GM23248 (cell line): ENCODE measurements at regions not wholly inside any gene's neighbourhood (a gene's known extent, or its start where the extent isn't known, plus 50 kb on each side); places are given as distances from the start of the nearest gene placed in this dataset.

Experiments used
- DNase-seq: peaks from one replicate; pipeline ENCODE4 v3.0.0-alpha.2; 2015
- H2AFZ ChIP-seq: fragments of 200-600 bp; sonication (generic); 2 replicates; pipeline ENCODE4 v1.6.1; 2016; ENCODE audit warnings: antibody characterized with exemption
- H3F3A ChIP-seq: fragments of 200-600 bp; sonication (generic); 2 replicates; pipeline ENCODE4 v1.6.1; 2016; ENCODE audit warnings: mild to moderate bottlenecking, antibody characterized with exemption, mixed run types; ENCODE audit not compliant: insufficient read depth
- H3K27ac ChIP-seq: fragments of 200-600 bp; sonication (generic); 2 replicates; pipeline ENCODE4 v1.5.1; 2016; ENCODE audit warnings: mild to moderate bottlenecking
- H3K27me3 ChIP-seq: fragments of 200-600 bp; sonication (generic); replicated peaks from 2 replicates; pipeline ENCODE4 v1.6.1; 2016; ENCODE audit warnings: mild to moderate bottlenecking; ENCODE audit not compliant: insufficient read depth
- H3K36me3 ChIP-seq: fragments of 200-600 bp; sonication (generic); 2 replicates; pipeline ENCODE4 v1.6.1; 2016; ENCODE audit warnings: low read depth, mild to moderate bottlenecking
- H3K4me1 ChIP-seq: fragments of 200-600 bp; sonication (generic); 2 replicates; pipeline ENCODE4 v1.6.1; 2016; ENCODE audit warnings: mild to moderate bottlenecking; ENCODE audit not compliant: insufficient read depth
- H3K4me2 ChIP-seq: fragments of 200-600 bp; sonication (generic); one replicate; pipeline ENCODE4 v1.6.1; 2016; ENCODE audit warnings: mild to moderate bottlenecking; ENCODE audit not compliant: unreplicated experiment
- H3K4me3 ChIP-seq: fragments of 200-600 bp; sonication (generic); 2 replicates; pipeline ENCODE4 v1.5.1; 2016; ENCODE audit warnings: mild to moderate bottlenecking
- H3K79me2 ChIP-seq: fragments of 200-600 bp; sonication (generic); 2 replicates; pipeline ENCODE4 v1.6.1; 2016; ENCODE audit warnings: mild to moderate bottlenecking; ENCODE audit not compliant: insufficient read depth
- H3K9ac ChIP-seq: fragments of 200-600 bp; sonication (generic); 2 replicates; pipeline ENCODE4 v1.6.1; 2016; ENCODE audit warnings: mild to moderate bottlenecking
- H3K9me2 ChIP-seq: fragments of 200-600 bp; sonication (generic); 2 replicates; pipeline ENCODE4 v1.6.1; 2016; ENCODE audit warnings: mixed run types, mild to moderate bottlenecking, moderate library complexity; ENCODE audit not compliant: insufficient read depth
- H3K9me3 ChIP-seq: fragments of 200-600 bp; sonication (generic); one replicate; pipeline ENCODE4 v1.6.1; 2017; ENCODE audit warnings: low read depth
- H4K20me1 ChIP-seq: fragments of 200-600 bp; sonication (generic); 2 replicates; pipeline ENCODE4 v1.6.0; 2016; ENCODE audit not compliant: insufficient read depth
- EZH2 ChIP-seq: fragments of 200-600 bp; sonication (generic); IDR thresholded peaks from 2 replicates; pipeline ENCODE4 v1.6.1; 2018; ENCODE audit warnings: antibody characterized with exemption, mild to moderate bottlenecking; ENCODE audit not compliant: insufficient read depth, poor library complexity, severe bottlenecking
- EZH2phosphoT487 ChIP-seq: fragments of 200-600 bp; sonication (generic); IDR thresholded peaks from 2 replicates; pipeline ENCODE4 v1.6.1; 2018; ENCODE audit warnings: antibody characterized with exemption, moderate library complexity, mild to moderate bottlenecking, low read depth; ENCODE audit not compliant: insufficient read depth
- WGBS, 2 experiments: methylation state at CpG; one replicate each; pipeline ENCODE4 v1.1.6; 2015 to 2017; ENCODE audit warnings: low lambda C conversion rate in 2 of 2, low coverage in 1 of 2; ENCODE audit errors: missing lambda C conversion rate in 2 of 2; 5-methylcytosine and 5-hydroxymethylcytosine counted together
- in situ Hi-C: fragments of 300-500 bp; cut with MboI; formaldehyde crosslinking; loops from 2 replicates; pipeline ENCODE4 v1.15.0; 2020

GRCh38 chrX:137684591-137684990 is 118.7 kb downstream of the ZIC3 start:
- Histone ChIP-seq H3F3A (no peaks in the 10 kb centered on the region), H3K27ac (no peak overlapping the region), H3K4me3 (no peak overlapping the region), H3K9me2 (no peaks in the 10 kb centered on the region), H3K9me3 (no peaks in the 10 kb centered on the region), H3K4me2 (no peak overlapping the region), H4K20me1 (no peaks in the 10 kb centered on the region), H3K27me3 (no peaks in the 10 kb centered on the region), H2AFZ (no peak overlapping the region), H3K4me1 (no peaks in the 10 kb centered on the region), H3K36me3 (no peaks in the 10 kb centered on the region), H3K9ac (no peak overlapping the region), H3K79me2 (no peaks in the 10 kb centered on the region)
- DNase-seq = no peak
- in situ Hi-C loops = no loop called here
- no peak for TF ChIP-seq EZH2phosphoT487
- no peak for TF ChIP-seq EZH2
- WGBS, 2 experiments = 4 to 6% methylated on average over 2 of the region's 2 CpGs

GRCh38 chrX:137695417-137695816 is 129.5 kb downstream of the ZIC3 start:
- Histone ChIP-seq H3K9me3 (no peaks in the 10 kb centered on the region), H3K4me3 (no peak overlapping the region), H3K79me2 (no peaks in the 10 kb centered on the region), H3K9ac (no peak overlapping the region), H3K27me3 (no peaks in the 10 kb centered on the region), H3K36me3 (no peaks in the 10 kb centered on the region), H3K4me2 (no peak overlapping the region), H3K4me1 (no peaks in the 10 kb centered on the region), H4K20me1 (no peaks in the 10 kb centered on the region), H2AFZ (no peak overlapping the region), H3K9me2 (no peaks in the 10 kb centered on the region), H3F3A (no peaks in the 10 kb centered on the region), H3K27ac (no peak overlapping the region)
- in situ Hi-C loops = no loop called here
- DNase-seq = no peak
- TF ChIP-seq EZH2phosphoT487 (no peak), EZH2 (no peak)

- H3K36me3 ChIP-seq = no peaks in the 10 kb centered on the region
- H4K20me1 ChIP-seq = no peaks in the 10 kb centered on the region
- no peak for DNase-seq
- H3K9ac ChIP-seq = no peak overlapping the region
- TF ChIP-seq EZH2phosphoT487 (no peak), EZH2 (no peak)
- in situ Hi-C loops = no loop called here
- H2AFZ ChIP-seq = no peak overlapping the region
- H3K4me2 ChIP-seq = no peak overlapping the region
- no peaks in the 10 kb centered on the region for H3K9me3 ChIP-seq
- H3K27ac ChIP-seq = no peak overlapping the region
- H3K27me3 ChIP-seq = no peaks in the 10 kb centered on the region
- H3K79me2 ChIP-seq = no peaks in the 10 kb centered on the region
- no peaks in the 10 kb centered on the region for H3F3A ChIP-seq
- H3K9me2 ChIP-seq = no peaks in the 10 kb centered on the region
- no peak overlapping the region for H3K4me3 ChIP-seq
- no peaks in the 10 kb centered on the region for H3K4me1 ChIP-seq
Measured at GRCh38 chrX:137707348-137707747, 141.4 kb downstream of the ZIC3 start.

GRCh38 chrX:137742846-137743245 is 176.9 kb downstream of the ZIC3 start:
- Histone ChIP-seq H2AFZ (no peak overlapping the region), H3K27ac (no peak overlapping the region), H3K27me3 (no peaks in the 10 kb centered on the region), H3K9me2 (no peaks in the 10 kb centered on the region), H3K9ac (no peak overlapping the region), H4K20me1 (no peaks in the 10 kb centered on the region), H3K9me3 (no peaks in the 10 kb centered on the region), H3K36me3 (no peaks in the 10 kb centered on the region), H3K79me2 (no peaks in the 10 kb centered on the region), H3K4me3 (no peak overlapping the region), H3K4me2 (no peak overlapping the region), H3K4me1 (no peaks in the 10 kb centered on the region), H3F3A (no peaks in the 10 kb centered on the region)
- 23 to 29% methylated on average over 3 of the region's 3 CpGs for WGBS, 2 experiments
- in situ Hi-C loops = no loop called here
- DNase-seq = no peak
- TF ChIP-seq EZH2 (no peak), EZH2phosphoT487 (no peak)

- in situ Hi-C loops = no loop called here
- H3K27me3 ChIP-seq = no peaks in the 10 kb centered on the region
- H3K9ac ChIP-seq = no peak overlapping the region
- no peaks in the 10 kb centered on the region for H3F3A ChIP-seq
- no peaks in the 10 kb centered on the region for H3K4me1 ChIP-seq
- no peaks in the 10 kb centered on the region for H3K36me3 ChIP-seq
- no peaks in the 10 kb centered on the region for H4K20me1 ChIP-seq
- H3K9me3 ChIP-seq = no peaks in the 10 kb centered on the region
- no peaks in the 10 kb centered on the region for H3K9me2 ChIP-seq
- no peak for DNase-seq
- no peaks in the 10 kb centered on the region for H3K79me2 ChIP-seq
- no peak overlapping the region for H3K4me2 ChIP-seq
- H3K27ac ChIP-seq = no peak overlapping the region
- H2AFZ ChIP-seq = no peak overlapping the region
- no peak for TF ChIP-seq EZH2phosphoT487
- TF ChIP-seq EZH2 = no peak
- 0% methylated on average over 1 of the region's 1 CpG for WGBS, 2 experiments
- H3K4me3 ChIP-seq = no peak overlapping the region
Measured at GRCh38 chrX:137743414-137743813, 177.5 kb downstream of the ZIC3 start.
